H9 (cell line): ENCODE measurements at regions not wholly inside any gene's neighbourhood (a gene's known extent, or its start where the extent isn't known, plus 50 kb on each side); places are given as distances from the start of the nearest gene placed in this dataset.

Experiments
- DNase-seq: peaks from one replicate; pipeline ENCODE4 v3.0.0-alpha.2; 2017
- H2AFZ ChIP-seq: one replicate; pipeline ENCODE4 v1.6.1; 2013; ENCODE audit warnings: mild to moderate bottlenecking, low read length, control low read depth, moderate library complexity
- H2AK5ac ChIP-seq: 2 replicates; pipeline ENCODE4 v1.6.1; 2013; ENCODE audit warnings: low read length, control low read depth, mixed read lengths; ENCODE audit not compliant: insufficient read length
- H2BK120ac ChIP-seq: one replicate; pipeline ENCODE4 v1.6.1; 2013; ENCODE audit warnings: low read depth, mild to moderate bottlenecking, low read length, control low read depth, inconsistent platforms; ENCODE audit not compliant: poor library complexity, severe bottlenecking
- H2BK12ac ChIP-seq: 2 replicates; pipeline ENCODE4 v1.6.1; 2013; ENCODE audit warnings: low read length, control low read depth, mixed read lengths, low read depth; ENCODE audit not compliant: insufficient read length
- H2BK15ac ChIP-seq: 2 replicates; pipeline ENCODE4 v1.6.1; 2013; ENCODE audit warnings: low read depth, low read length, control low read depth
- H2BK20ac ChIP-seq: one replicate; pipeline ENCODE4 v1.6.1; 2013; ENCODE audit warnings: low read depth, mild to moderate bottlenecking, low read length, control low read depth, inconsistent platforms; ENCODE audit not compliant: poor library complexity, severe bottlenecking
- H2BK5ac ChIP-seq: 2 replicates; pipeline ENCODE4 v1.6.1; 2013; ENCODE audit warnings: low read length, control low read depth, mixed read lengths; ENCODE audit not compliant: insufficient read length
- H3K14ac ChIP-seq: 2 replicates; pipeline ENCODE4 v1.6.1; 2013; ENCODE audit warnings: low read length, control low read depth; ENCODE audit not compliant: insufficient read depth
- H3K18ac ChIP-seq: 2 replicates; pipeline ENCODE4 v1.6.1; 2013; ENCODE audit warnings: low read depth, mild to moderate bottlenecking, mixed read lengths, low read length, control low read depth; ENCODE audit not compliant: insufficient read length
- H3K23ac ChIP-seq: 2 replicates; pipeline ENCODE4 v1.6.1; 2013; ENCODE audit warnings: low read length, control low read depth, mixed read lengths, low read depth; ENCODE audit not compliant: insufficient read length
- H3K23me2 ChIP-seq: 2 replicates; pipeline ENCODE4 v1.6.1; 2013; ENCODE audit warnings: low read depth, mild to moderate bottlenecking, mixed read lengths, low read length, control low read depth; ENCODE audit not compliant: insufficient read length, poor library complexity, severe bottlenecking
- H3K27ac ChIP-seq: 2 replicates; pipeline ENCODE4 v1.5.1; 2013; ENCODE audit warnings: low read length, control low read depth, mixed read lengths, low read depth; ENCODE audit not compliant: insufficient read length
- H3K27me3 ChIP-seq: 2 replicates; pipeline ENCODE4 v1.6.1; 2013; ENCODE audit warnings: low read length, control low read depth, inconsistent platforms; ENCODE audit not compliant: insufficient read depth
- H3K4ac ChIP-seq: 2 replicates; pipeline ENCODE4 v1.6.1; 2013; ENCODE audit warnings: low read depth, mild to moderate bottlenecking, control low read depth, inconsistent platforms, low read length, moderate library complexity
- H3K4me1 ChIP-seq: 2 replicates; pipeline ENCODE4 v1.6.1; 2013; ENCODE audit warnings: low read length, control low read depth, inconsistent platforms; ENCODE audit not compliant: insufficient read depth
- H3K4me2 ChIP-seq: 2 replicates; pipeline ENCODE4 v1.6.1; 2013; ENCODE audit warnings: low read length, control low read depth, mixed read lengths; ENCODE audit not compliant: insufficient read length, insufficient read depth
- H3K56ac ChIP-seq: 2 replicates; pipeline ENCODE4 v1.6.1; 2013; ENCODE audit warnings: low read depth, mild to moderate bottlenecking, mixed read lengths, low read length, control low read depth; ENCODE audit not compliant: insufficient read length
- H3K79me1 ChIP-seq: 2 replicates; pipeline ENCODE4 v1.6.1; 2013; ENCODE audit warnings: low read depth, mild to moderate bottlenecking, moderate library complexity, low read length, control low read depth, inconsistent platforms; ENCODE audit not compliant: insufficient read depth, poor library complexity, severe bottlenecking
- H3K79me2 ChIP-seq: 2 replicates; pipeline ENCODE4 v1.6.1; 2013; ENCODE audit warnings: low read length, control low read depth, inconsistent platforms; ENCODE audit not compliant: insufficient read depth
- H3K9ac ChIP-seq: 2 replicates; pipeline ENCODE4 v1.6.1; 2013; ENCODE audit warnings: low read length, control low read depth, mixed read lengths; ENCODE audit not compliant: insufficient read length; ENCODE audit errors: extremely low read depth
- H3K9me3 ChIP-seq: one replicate; pipeline ENCODE4 v1.6.1; 2013; ENCODE audit warnings: low read depth, low read length, inconsistent platforms; ENCODE audit not compliant: control insufficient read depth
- H3T11ph ChIP-seq: one replicate; pipeline ENCODE4 v1.6.1; 2013; ENCODE audit warnings: mild to moderate bottlenecking, low read length, control low read depth, inconsistent platforms
- H4K20me1 ChIP-seq: one replicate; pipeline ENCODE4 v1.6.1; 2013; ENCODE audit not compliant: control insufficient read depth, insufficient read length, insufficient read depth
- H4K5ac ChIP-seq: 2 replicates; pipeline ENCODE4 v1.6.1; 2013; ENCODE audit warnings: low read depth, mild to moderate bottlenecking, mixed read lengths, low read length, control low read depth; ENCODE audit not compliant: insufficient read length
- H4K8ac ChIP-seq: replicated peaks from 2 replicates; pipeline ENCODE4 v1.6.1; 2013; ENCODE audit warnings: low read length, control low read depth, mixed read lengths, low read depth; ENCODE audit not compliant: insufficient read length
- H4K91ac ChIP-seq: 2 replicates; pipeline ENCODE4 v1.6.1; 2013; ENCODE audit warnings: low read depth, mild to moderate bottlenecking, moderate library complexity, mixed read lengths, low read length, control low read depth; ENCODE audit not compliant: insufficient read length
- H3K27ac Mint-ChIP-seq, 3 experiments: 2 replicates in 2 of 3; 3 replicates in 1 of 3; pipeline ENCODE4 v1.8.0; 2020 to 2021; ENCODE audit warnings: mixed read lengths in 3 of 3, mild to moderate bottlenecking in 1 of 3, moderate library complexity in 1 of 3
- H3K27me3 Mint-ChIP-seq: 2 replicates; pipeline ENCODE4 v1.8.0; 2021; ENCODE audit warnings: low read depth, mild to moderate bottlenecking, moderate library complexity, mixed read lengths
- H3K36me3 Mint-ChIP-seq, 3 experiments: 2 replicates in 2 of 3; 3 replicates in 1 of 3; pipeline ENCODE4 v1.8.0; 2020 to 2021; ENCODE audit warnings: low read depth in 3 of 3, mixed read lengths in 3 of 3; ENCODE audit not compliant: insufficient read depth in 1 of 3
- H3K4me1 Mint-ChIP-seq, 2 experiments: 2 replicates each; pipeline ENCODE4 v1.8.0; 2020; ENCODE audit warnings: mixed read lengths in 2 of 2
- H3K4me3 Mint-ChIP-seq, 2 experiments: 2 replicates in 1 of 2; 3 replicates in 1 of 2; pipeline ENCODE4 v1.8.0; 2020 to 2021; ENCODE audit warnings: mild to moderate bottlenecking in 2 of 2, mixed read lengths in 2 of 2, moderate library complexity in 1 of 2
- H3K9me3 Mint-ChIP-seq, 2 experiments: 2 replicates in 1 of 2; 3 replicates in 1 of 2; pipeline ENCODE4 v1.8.0; 2020; ENCODE audit warnings: mild to moderate bottlenecking in 2 of 2, mixed read lengths in 2 of 2, moderate library complexity in 1 of 2
- WGBS: extraction: QIAGEN DNeasy Blood & Tissue Kit; methylation state at CpG from one replicate; pipeline ENCODE4 v1.1.7; 2013; ENCODE audit warnings: missing lambda C conversion rate, low lambda C conversion rate, mixed read lengths; ENCODE audit not compliant: insufficient read length; ENCODE audit errors: extremely low coverage; 5-methylcytosine and 5-hydroxymethylcytosine counted together
- TF ChIP-seq, protein P1 (sequence below): fragments of 200-600 bp; sonication (generic); conservative IDR thresholded peaks from 3 replicates; pipeline ENCODE4 v1.8.0; 2021; ENCODE audit warnings: antibody characterized with exemption, mild to moderate bottlenecking

DNA sequence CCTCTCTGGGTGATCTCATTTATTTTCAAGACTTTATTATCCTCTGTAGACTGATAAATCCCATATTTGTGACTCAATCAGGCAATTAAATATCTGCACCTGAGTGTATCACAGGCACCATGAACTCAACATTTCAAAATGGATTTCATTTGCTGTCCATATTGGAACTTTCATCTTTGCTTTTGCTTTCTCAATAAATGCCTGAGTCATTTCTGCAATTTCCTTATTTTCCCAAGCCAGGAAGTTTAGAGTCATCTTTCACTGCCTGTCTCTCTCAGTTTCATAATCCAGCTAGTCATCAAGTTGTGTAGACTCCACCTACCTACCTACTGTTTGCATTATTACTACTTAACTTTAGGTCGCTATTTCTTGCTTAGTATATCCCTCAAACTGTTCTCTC, 540.9 kb downstream of the LMO4 start:
- H3K79me2 ChIP-seq = no peaks in the 10 kb centered on the region
- no peak overlapping the region for H2BK15ac ChIP-seq
- H3K23me2 ChIP-seq = no peaks in the 10 kb centered on the region
- WGBS = no CpG with 5 or more reads among the region's 1 CpG
- H3K27me3 ChIP-seq = no peaks in the 10 kb centered on the region
- H3K14ac ChIP-seq = no peak overlapping the region
- H3K18ac ChIP-seq = no peak overlapping the region
- H3K9ac ChIP-seq = no peak overlapping the region
- H2BK5ac ChIP-seq = no peak overlapping the region
- DNase-seq = no peak
- TF ChIP-seq, protein P1, sequence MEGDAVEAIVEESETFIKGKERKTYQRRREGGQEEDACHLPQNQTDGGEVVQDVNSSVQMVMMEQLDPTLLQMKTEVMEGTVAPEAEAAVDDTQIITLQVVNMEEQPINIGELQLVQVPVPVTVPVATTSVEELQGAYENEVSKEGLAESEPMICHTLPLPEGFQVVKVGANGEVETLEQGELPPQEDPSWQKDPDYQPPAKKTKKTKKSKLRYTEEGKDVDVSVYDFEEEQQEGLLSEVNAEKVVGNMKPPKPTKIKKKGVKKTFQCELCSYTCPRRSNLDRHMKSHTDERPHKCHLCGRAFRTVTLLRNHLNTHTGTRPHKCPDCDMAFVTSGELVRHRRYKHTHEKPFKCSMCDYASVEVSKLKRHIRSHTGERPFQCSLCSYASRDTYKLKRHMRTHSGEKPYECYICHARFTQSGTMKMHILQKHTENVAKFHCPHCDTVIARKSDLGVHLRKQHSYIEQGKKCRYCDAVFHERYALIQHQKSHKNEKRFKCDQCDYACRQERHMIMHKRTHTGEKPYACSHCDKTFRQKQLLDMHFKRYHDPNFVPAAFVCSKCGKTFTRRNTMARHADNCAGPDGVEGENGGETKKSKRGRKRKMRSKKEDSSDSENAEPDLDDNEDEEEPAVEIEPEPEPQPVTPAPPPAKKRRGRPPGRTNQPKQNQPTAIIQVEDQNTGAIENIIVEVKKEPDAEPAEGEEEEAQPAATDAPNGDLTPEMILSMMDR = no peak
- Mint-ChIP-seq H3K4me3 (no peak overlapping the region), H3K27ac (no peak overlapping the region), H3K9me3 (peaks cover 9 to 14% of the 10 kb centered on the region in 2 experiments), H3K27me3 (no peaks in the 10 kb centered on the region; the same call in 1 of the 2 replicates), H3K4me1 (peaks cover 9 to 13% of the 10 kb centered on the region in 2 experiments), H3K36me3 (peaks cover 5 to 12% (median 10%) of the 10 kb centered on the region in 3 experiments; a peak in 6 of 7 replicates)
- no peak overlapping the region for H3K23ac ChIP-seq
- H3K56ac ChIP-seq = no peak overlapping the region
- H3K4me1 ChIP-seq = peaks cover 5% of the 10 kb centered on the region; the same call in 1 of the 2 replicates
- H2AK5ac ChIP-seq = no peak overlapping the region
- no peak overlapping the region for H4K5ac ChIP-seq
- H2BK20ac ChIP-seq = no peak overlapping the region
- no peaks in the 10 kb centered on the region for H3K79me1 ChIP-seq
- no peak overlapping the region for H2BK120ac ChIP-seq
- no peak overlapping the region for H2AFZ ChIP-seq
- no peak overlapping the region for H4K8ac ChIP-seq
- no peak overlapping the region for H3K4ac ChIP-seq
- H3T11ph ChIP-seq = no peak overlapping the region
- no peak overlapping the region for H3K4me2 ChIP-seq
- no peak overlapping the region for H4K91ac ChIP-seq
- H4K20me1 ChIP-seq = no peaks in the 10 kb centered on the region
- no peak overlapping the region for H3K27ac ChIP-seq
- H2BK12ac ChIP-seq = no peak overlapping the region
- no peaks in the 10 kb centered on the region for H3K9me3 ChIP-seq
